ENCODE measurements at regions not wholly inside any gene's neighbourhood (a gene's known extent, or its start where the extent isn't known, plus 50 kb on each side); places are given as distances from the start of the nearest gene placed in this dataset.
"Not testable (repeated sequence)": the region's sequence is repeated elsewhere in the genome, so short reads cannot be mapped to it uniquely, and the experiment has no call there.

- peak; percentile 24 for DNase-seq (ENCODE audit: low read depth)
Observed at GRCh38 chr9:71506821-71507220, 261.5 kb downstream of the CEMIP2 start.

GRCh38 chr9:71504636-71505035 lies 263.7 kb downstream of the CEMIP2 start:
- DNase-seq (ENCODE audit: low read depth) = no peak

GRCh38 chr9:71498691-71499090 lies 269.6 kb downstream of the CEMIP2 start:
- no peak for DNase-seq (ENCODE audit: low read depth)

GRCh38 chr9:71490810-71491209 lies 277.5 kb downstream of the CEMIP2 start:
- no peak for DNase-seq (ENCODE audit: low read depth)

- DNase-seq (ENCODE audit: low read depth) = peak; percentile 24
Observed at GRCh38 chr9:71487061-71487460, 281.3 kb downstream of the CEMIP2 start.

- DNase-seq (ENCODE audit: low read depth) = no peak
Observed at GRCh38 chr9:71485326-71485725, 283.0 kb downstream of the CEMIP2 start.

- no peak for DNase-seq (ENCODE audit: low read depth)
Observed at GRCh38 chr9:71483436-71483835, 284.9 kb downstream of the CEMIP2 start.

GRCh38 chr9:71479621-71480020 lies 288.7 kb downstream of the CEMIP2 start:
- DNase-seq (ENCODE audit: low read depth) = no peak

- no peak for DNase-seq (ENCODE audit: low read depth)
Observed at GRCh38 chr9:71472400-71472799, 295.9 kb downstream of the CEMIP2 start.

- no peak for DNase-seq (ENCODE audit: low read depth)
Observed at GRCh38 chr9:71465392-71465791, 302.9 kb downstream of the CEMIP2 start.

- no peak for DNase-seq (ENCODE audit: low read depth)
Observed at GRCh38 chr9:71459082-71459481, 309.2 kb downstream of the CEMIP2 start.

- DNase-seq (ENCODE audit: low read depth) = peak; percentile 24
Observed at GRCh38 chr9:71446473-71447411, 321.6 kb downstream of the CEMIP2 start.

GRCh38 chr9:71446106-71446472 lies 322.2 kb downstream of the CEMIP2 start:
- no peak for DNase-seq (ENCODE audit: low read depth)

- no peak for DNase-seq (ENCODE audit: low read depth)
Observed at GRCh38 chr9:71442937-71443336, 321.5 kb upstream of the TRPM3 start.

GRCh38 chr9:71441266-71441665 lies 319.8 kb upstream of the TRPM3 start:
- no peak for DNase-seq (ENCODE audit: low read depth)

GRCh38 chr9:71431931-71432330 lies 310.5 kb upstream of the TRPM3 start:
- no peak for DNase-seq (ENCODE audit: low read depth)

GRCh38 chr9:71407341-71407740 lies 285.9 kb upstream of the TRPM3 start:
- DNase-seq (ENCODE audit: low read depth) = not testable (repeated sequence)

GRCh38 chr9:71403106-71403505 lies 281.7 kb upstream of the TRPM3 start:
- no peak for DNase-seq (ENCODE audit: low read depth)

GRCh38 chr9:71393005-71393404 lies 271.6 kb upstream of the TRPM3 start:
- no peak for DNase-seq (ENCODE audit: low read depth)

GRCh38 chr9:71384343-71384742 lies 262.9 kb upstream of the TRPM3 start:
- DNase-seq (ENCODE audit: low read depth) = no peak

- DNase-seq (ENCODE audit: low read depth) = no peak
Observed at GRCh38 chr9:71383308-71383940, 262.0 kb upstream of the TRPM3 start.

- no peak for DNase-seq (ENCODE audit: low read depth)
Observed at GRCh38 chr9:71368157-71368556, 246.7 kb upstream of the TRPM3 start.

- DNase-seq (ENCODE audit: low read depth) = peak; percentile 88
Observed at GRCh38 chr9:71364186-71364955, 242.9 kb upstream of the TRPM3 start.

All from GM04504 (cell line).